OCI-LY3 (cell line): ENCODE measurements at regions not wholly inside any gene's neighbourhood (a gene's known extent, or its start where the extent isn't known, plus 50 kb on each side); places are given as distances from the start of the nearest gene placed in this dataset.

ENCODE experiments used
- H2AFZ ChIP-seq: fragments of 200-600, 300-600 bp; shearing (Covaris generic); 2 replicates; pipeline ENCODE4 v1.6.0; 2014; ENCODE audit warnings: antibody characterized with exemption, low read depth, low read length
- H3K27ac ChIP-seq: fragments of 200-600, 300-600 bp; sonication (generic); 2 replicates; pipeline ENCODE4 v1.5.1; 2014; ENCODE audit warnings: mild to moderate bottlenecking, low read length, moderate library complexity, mixed read lengths
- H3K27me3 ChIP-seq: fragments of 200-600, 300-600 bp; sonication (generic); 2 replicates; pipeline ENCODE4 v1.6.1; 2014; ENCODE audit warnings: low read depth, low read length, mixed read lengths
- H3K36me3 ChIP-seq: fragments of 200-600, 300-600 bp; sonication (generic); replicated peaks from 2 replicates; pipeline ENCODE3; 2014; ENCODE audit warnings: low read depth, low read length, mixed read lengths
- H3K4me1 ChIP-seq: fragments of 300-600, 200-600 bp; sonication (generic); 2 replicates; pipeline ENCODE4 v1.6.1; 2014; ENCODE audit warnings: low read length, mixed read lengths
- H3K4me2 ChIP-seq: fragments of 200-600, 300-600 bp; sonication (generic); 2 replicates; pipeline ENCODE4 v1.6.1; 2014; ENCODE audit warnings: low read length, mixed read lengths
- H3K4me3 ChIP-seq: fragments of 300-600, 200-600 bp; sonication (generic); 2 replicates; pipeline ENCODE4 v1.5.1; 2014; ENCODE audit warnings: antibody characterized with exemption, mild to moderate bottlenecking, low read length, moderate library complexity
- H3K79me2 ChIP-seq: fragments of 300-600, 200-600 bp; shearing (Covaris generic); 2 replicates; pipeline ENCODE4 v1.6.1; 2014; ENCODE audit warnings: mild to moderate bottlenecking, low read length, mixed read lengths
- H3K9ac ChIP-seq: fragments of 300-600, 200-600 bp; shearing (Covaris generic); 2 replicates; pipeline ENCODE4 v1.6.0; 2014; ENCODE audit warnings: mild to moderate bottlenecking, low read length, moderate library complexity
- H3K9me3 ChIP-seq: fragments of 200-600, 300-600 bp; shearing (Covaris generic); 2 replicates; pipeline ENCODE4 v1.6.1; 2014; ENCODE audit warnings: low read length, mixed read lengths; ENCODE audit not compliant: insufficient read depth
- H4K20me1 ChIP-seq: fragments of 200-600, 300-600 bp; sonication (generic); 2 replicates; pipeline ENCODE4 v1.6.1; 2016; ENCODE audit warnings: low read length, mixed read lengths; ENCODE audit not compliant: insufficient read depth
- CTCF ChIP-seq: fragments of 200-600, 300-600 bp; sonication (generic); IDR thresholded peaks from 2 replicates; pipeline ENCODE4 v1.5.1; 2014; ENCODE audit warnings: antibody characterized with exemption, low read length, low read depth
- EZH2phosphoT487 ChIP-seq: fragments of 200-600 bp; shearing (Covaris generic); IDR thresholded peaks from 2 replicates; pipeline ENCODE4 v1.6.1; 2018; ENCODE audit warnings: antibody characterized with exemption, mixed run types, low read depth

- Histone ChIP-seq H3K4me3 (no peak overlapping the region), H3K9me3 (no peaks in the 10 kb centered on the region), H3K79me2 (no peaks in the 10 kb centered on the region), H3K27me3 (no peaks in the 10 kb centered on the region), H3K4me1 (no peaks in the 10 kb centered on the region), H3K36me3 (no peaks in the 10 kb centered on the region), H3K27ac (no peak overlapping the region), H4K20me1 (no peaks in the 10 kb centered on the region), H3K4me2 (no peak overlapping the region), H3K9ac (no peak overlapping the region), H2AFZ (no peak overlapping the region)
- TF ChIP-seq CTCF (no peak), EZH2phosphoT487 (no peak)
Observed at GRCh38 chr2:239813261-239814115, 211.7 kb downstream of the NDUFA10 start.

- Histone ChIP-seq H3K4me1 (no peaks in the 10 kb centered on the region), H3K27ac (no peak overlapping the region), H2AFZ (no peak overlapping the region), H4K20me1 (no peaks in the 10 kb centered on the region), H3K36me3 (no peaks in the 10 kb centered on the region), H3K4me2 (no peak overlapping the region), H3K9me3 (no peaks in the 10 kb centered on the region), H3K9ac (no peak overlapping the region), H3K27me3 (no peaks in the 10 kb centered on the region), H3K79me2 (no peaks in the 10 kb centered on the region), H3K4me3 (no peak overlapping the region)
- TF ChIP-seq EZH2phosphoT487 (no peak), CTCF (no peak)
Observed at GRCh38 chr2:239811806-239812560, 213.2 kb downstream of the NDUFA10 start.

- H3K79me2 ChIP-seq: no peaks in the 10 kb centered on the region
- H3K9ac ChIP-seq: no peak overlapping the region
- H4K20me1 ChIP-seq: no peaks in the 10 kb centered on the region
- H3K4me1 ChIP-seq: no peaks in the 10 kb centered on the region
- H3K4me2 ChIP-seq: no peak overlapping the region
- H3K27ac ChIP-seq: no peak overlapping the region
- no peak overlapping the region for H2AFZ ChIP-seq
- no peak overlapping the region for H3K4me3 ChIP-seq
- no peaks in the 10 kb centered on the region for H3K36me3 ChIP-seq
- TF ChIP-seq EZH2phosphoT487: no peak
- no peak for TF ChIP-seq CTCF
- H3K27me3 ChIP-seq: no peaks in the 10 kb centered on the region
- H3K9me3 ChIP-seq: no peaks in the 10 kb centered on the region
Observed at GRCh38 chr2:239811111-239811781, 213.9 kb downstream of the NDUFA10 start.

- H3K27me3 ChIP-seq: no peaks in the 10 kb centered on the region
- TF ChIP-seq CTCF (no peak), EZH2phosphoT487 (no peak)
- H3K79me2 ChIP-seq: no peaks in the 10 kb centered on the region
Observed at GRCh38 chr2:239809391-239809790, 215.8 kb downstream of the NDUFA10 start.

More at GRCh38 chr2:239809391-239809790, 215.8 kb downstream of the NDUFA10 start:
- H3K4me2 ChIP-seq: no peak overlapping the region
- no peaks in the 10 kb centered on the region for H3K9me3 ChIP-seq
- H3K27ac ChIP-seq: no peak overlapping the region
- H3K4me3 ChIP-seq: no peak overlapping the region
- H3K36me3 ChIP-seq: no peaks in the 10 kb centered on the region
- no peak overlapping the region for H2AFZ ChIP-seq
- no peaks in the 10 kb centered on the region for H3K4me1 ChIP-seq
- no peaks in the 10 kb centered on the region for H4K20me1 ChIP-seq
- H3K9ac ChIP-seq: no peak overlapping the region
